ENCODE measurements at regions not wholly inside any gene's neighbourhood (a gene's known extent, or its start where the extent isn't known, plus 50 kb on each side); places are given as distances from the start of the nearest gene placed in this dataset.

DNA sequence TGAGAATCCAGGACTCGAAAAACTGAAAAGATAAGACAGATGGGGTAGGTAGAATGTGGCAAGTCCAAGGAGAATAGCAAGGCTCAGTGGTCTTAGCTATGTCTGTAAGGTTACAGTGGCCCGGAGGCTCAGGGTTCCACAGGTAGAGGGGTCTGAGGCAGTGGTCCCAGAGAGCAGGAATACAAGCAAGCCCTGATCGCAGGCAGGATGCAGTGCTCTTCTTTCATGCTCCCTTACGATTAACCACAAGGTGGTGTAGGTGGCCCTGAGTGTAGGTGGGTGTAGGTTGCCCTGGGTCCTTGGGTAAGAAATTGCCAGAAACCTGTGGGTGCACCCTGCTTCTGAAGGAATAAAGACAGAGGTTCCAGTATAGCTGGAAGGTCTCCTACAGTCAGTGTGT is 99.1 kb upstream of the RAB3GAP2 start:
- TF ChIP-seq, protein P1, sequence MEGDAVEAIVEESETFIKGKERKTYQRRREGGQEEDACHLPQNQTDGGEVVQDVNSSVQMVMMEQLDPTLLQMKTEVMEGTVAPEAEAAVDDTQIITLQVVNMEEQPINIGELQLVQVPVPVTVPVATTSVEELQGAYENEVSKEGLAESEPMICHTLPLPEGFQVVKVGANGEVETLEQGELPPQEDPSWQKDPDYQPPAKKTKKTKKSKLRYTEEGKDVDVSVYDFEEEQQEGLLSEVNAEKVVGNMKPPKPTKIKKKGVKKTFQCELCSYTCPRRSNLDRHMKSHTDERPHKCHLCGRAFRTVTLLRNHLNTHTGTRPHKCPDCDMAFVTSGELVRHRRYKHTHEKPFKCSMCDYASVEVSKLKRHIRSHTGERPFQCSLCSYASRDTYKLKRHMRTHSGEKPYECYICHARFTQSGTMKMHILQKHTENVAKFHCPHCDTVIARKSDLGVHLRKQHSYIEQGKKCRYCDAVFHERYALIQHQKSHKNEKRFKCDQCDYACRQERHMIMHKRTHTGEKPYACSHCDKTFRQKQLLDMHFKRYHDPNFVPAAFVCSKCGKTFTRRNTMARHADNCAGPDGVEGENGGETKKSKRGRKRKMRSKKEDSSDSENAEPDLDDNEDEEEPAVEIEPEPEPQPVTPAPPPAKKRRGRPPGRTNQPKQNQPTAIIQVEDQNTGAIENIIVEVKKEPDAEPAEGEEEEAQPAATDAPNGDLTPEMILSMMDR (IDR thresholded peaks at IDR 0.05) = peak in 1 of 6 experiments; percentile 37
- no peak for TF ChIP-seq POLR2A (IDR thresholded peaks at IDR 0.05)

Measured in esophagus squamous epithelium (tissue), 4 donors.